ENCODE measurements at regions not wholly inside any gene's neighbourhood (a gene's known extent, or its start where the extent isn't known, plus 50 kb on each side); places are given as distances from the start of the nearest gene placed in this dataset.
"Not testable (repeated sequence)": the region's sequence is repeated elsewhere in the genome, so short reads cannot be mapped to it uniquely, and the experiment has no call there.

- not testable (repeated sequence) for H3K36me3 Mint-ChIP-seq (ENCODE audit: insufficient read depth in 1 of 3, low read depth in 3 of 3); H2BK20ac ChIP-seq (ENCODE audit: low read depth, low read length, poor library complexity, severe bottlenecking); H4K20me1 ChIP-seq (ENCODE audit: control insufficient read depth, insufficient read depth, insufficient read length); H4K5ac ChIP-seq (ENCODE audit: insufficient read length, low read depth, low read length); H4K8ac ChIP-seq (replicated peaks; ENCODE audit: insufficient read length, low read depth, low read length); H2BK5ac ChIP-seq (ENCODE audit: insufficient read length, low read length); H3K23ac ChIP-seq (ENCODE audit: insufficient read length, low read depth, low read length); H3K4me3 Mint-ChIP-seq; H3K27ac Mint-ChIP-seq; H2BK12ac ChIP-seq (ENCODE audit: insufficient read length, low read depth, low read length); H3K14ac ChIP-seq (ENCODE audit: insufficient read depth, low read length); H2BK120ac ChIP-seq (ENCODE audit: low read depth, low read length, poor library complexity, severe bottlenecking); H2BK15ac ChIP-seq (ENCODE audit: low read depth, low read length); H3K79me1 ChIP-seq (ENCODE audit: insufficient read depth, low read depth, low read length, poor library complexity, severe bottlenecking); H3K56ac ChIP-seq (ENCODE audit: insufficient read length, low read depth, low read length); H3K27ac ChIP-seq (ENCODE audit: insufficient read length, low read depth, low read length); H3T11ph ChIP-seq (ENCODE audit: low read length); H3K79me2 ChIP-seq (ENCODE audit: insufficient read depth, low read length); H3K4me1 Mint-ChIP-seq; H2AFZ ChIP-seq (ENCODE audit: low read length); H3K23me2 ChIP-seq (ENCODE audit: insufficient read length, low read depth, low read length, poor library complexity, severe bottlenecking); H3K4me2 ChIP-seq (ENCODE audit: insufficient read depth, insufficient read length, low read length); H2AK5ac ChIP-seq (ENCODE audit: insufficient read length, low read length); H3K9ac ChIP-seq (ENCODE audit: extremely low read depth, insufficient read length, low read length); H3K18ac ChIP-seq (ENCODE audit: insufficient read length, low read depth, low read length); H3K4me1 ChIP-seq (ENCODE audit: insufficient read depth, low read length); H3K4ac ChIP-seq (ENCODE audit: low read depth, low read length); H4K91ac ChIP-seq (ENCODE audit: insufficient read length, low read depth, low read length); DNase-seq; H3K27me3 ChIP-seq (ENCODE audit: insufficient read depth, low read length); H3K27me3 Mint-ChIP-seq (ENCODE audit: low read depth)
- peaks cover 13% of the 10 kb centered on the region for H3K9me3 ChIP-seq (ENCODE audit: control insufficient read depth, low read depth, low read length)
- no CpG with 5 or more reads among the region's 2 CpGs for WGBS (ENCODE audit: extremely low coverage, insufficient read length, low lambda C conversion rate)
- H3K9me3 Mint-ChIP-seq: peaks cover 66 to 84% of the 10 kb centered on the region in 2 experiments
Observed at GRCh38 chrX:77127571-77127970, 319.6 kb upstream of the FGF16 start.

Data from H9 (cell line).